ENCODE measurements at regions not wholly inside any gene's neighbourhood (a gene's known extent, or its start where the extent isn't known, plus 50 kb on each side); places are given as distances from the start of the nearest gene placed in this dataset.

DNA sequence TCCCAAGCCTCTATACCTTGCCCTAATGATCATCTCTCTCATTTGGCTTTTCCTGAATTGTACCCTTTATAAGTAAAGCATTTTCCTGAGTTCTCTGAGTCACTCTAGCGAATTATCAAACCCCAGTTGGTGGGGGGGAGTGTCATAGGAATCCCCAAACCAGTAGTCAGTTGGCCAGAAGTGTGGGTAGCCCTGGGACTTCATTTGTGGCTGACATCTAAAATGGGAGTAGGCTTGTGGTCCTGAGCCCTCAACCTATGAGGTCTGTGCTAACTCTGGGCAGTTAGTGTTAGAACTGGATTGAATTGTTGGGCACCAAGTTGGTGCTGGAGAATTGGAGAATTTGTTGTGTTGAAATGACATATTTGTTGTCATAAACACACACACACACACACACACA lies 91.3 kb downstream of the BBS10 start:
- DNase-seq = no peak

DNA sequence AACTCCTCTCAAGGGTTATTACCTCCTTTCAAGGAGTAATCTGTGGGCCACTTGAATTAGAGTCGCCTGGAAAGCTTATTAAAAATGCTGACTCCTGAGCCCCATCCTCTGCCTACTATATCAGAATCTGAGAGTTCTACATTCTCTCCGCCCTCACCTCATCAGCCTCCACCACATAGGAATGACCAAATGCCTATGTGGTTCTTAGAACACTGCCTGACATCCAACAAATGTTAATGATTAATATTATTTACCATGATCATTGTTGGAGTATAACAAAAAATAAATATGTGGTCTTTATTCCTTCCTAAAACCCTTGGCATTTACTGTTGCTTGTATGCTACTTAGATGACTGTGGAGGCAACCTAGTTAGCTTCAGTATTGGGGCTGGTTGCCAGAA lies 91.9 kb downstream of the BBS10 start:
- DNase-seq = no peak

DNA sequence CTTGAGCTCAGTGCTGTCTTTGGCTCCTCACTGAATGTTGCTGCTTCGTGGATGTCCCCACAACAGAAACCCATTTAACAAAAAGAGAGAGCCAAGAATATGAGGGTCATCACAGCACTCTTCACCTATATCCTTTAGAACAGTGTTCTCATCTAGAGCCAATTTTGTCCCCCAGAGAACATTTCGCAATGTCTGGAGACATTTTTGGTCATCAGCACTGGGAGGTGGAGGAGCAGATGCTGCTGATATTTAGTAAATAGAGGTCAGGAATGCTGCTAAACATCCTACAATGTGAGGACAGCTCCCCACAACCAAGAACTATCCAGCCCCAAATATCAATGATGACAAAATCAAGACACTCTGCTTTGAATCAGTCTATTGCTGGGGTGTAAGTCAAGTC lies 92.5 kb downstream of the BBS10 start:
- DNase-seq = no peak

DNA sequence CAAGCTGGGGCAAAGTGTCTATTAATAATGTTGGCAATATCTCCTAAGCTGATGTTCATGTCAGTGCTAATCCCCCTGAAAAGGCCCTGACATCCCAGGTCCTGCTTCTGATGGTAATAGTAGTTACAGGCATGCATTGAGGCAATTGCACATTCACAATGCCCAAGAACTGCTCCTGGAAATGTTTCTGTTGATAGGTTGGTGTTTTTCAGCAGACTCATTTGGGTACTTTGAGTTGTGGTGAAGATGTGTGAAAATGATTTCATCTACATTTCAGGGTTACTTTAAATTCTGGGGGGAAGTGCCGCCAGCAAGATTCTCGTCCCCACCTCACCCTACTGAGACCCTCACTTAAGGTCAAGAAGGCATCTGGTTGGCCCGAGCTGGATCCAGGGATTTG lies 92.9 kb downstream of the BBS10 start:
- no peak for DNase-seq

DNA sequence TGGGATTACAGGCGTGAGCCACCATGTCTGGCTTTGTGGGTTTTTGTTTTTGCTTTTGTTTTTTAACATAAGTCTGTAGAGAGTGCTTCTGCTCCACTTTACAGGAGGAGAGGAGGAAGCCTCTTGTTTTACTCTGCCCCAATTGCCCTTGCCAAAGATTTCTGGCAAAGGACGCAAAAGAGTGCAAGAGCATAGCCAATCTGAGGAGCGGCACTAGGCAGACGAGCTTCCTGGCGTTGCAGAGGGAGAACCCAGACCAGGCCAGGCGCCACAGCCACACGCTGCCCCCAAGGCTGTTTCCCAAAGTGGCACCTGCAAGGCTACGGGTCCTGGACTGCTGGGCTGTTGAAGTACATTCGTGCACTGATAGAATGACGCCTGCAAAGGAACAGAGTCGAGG lies 96.2 kb downstream of the BBS10 start:
- DNase-seq = no peak

DNA sequence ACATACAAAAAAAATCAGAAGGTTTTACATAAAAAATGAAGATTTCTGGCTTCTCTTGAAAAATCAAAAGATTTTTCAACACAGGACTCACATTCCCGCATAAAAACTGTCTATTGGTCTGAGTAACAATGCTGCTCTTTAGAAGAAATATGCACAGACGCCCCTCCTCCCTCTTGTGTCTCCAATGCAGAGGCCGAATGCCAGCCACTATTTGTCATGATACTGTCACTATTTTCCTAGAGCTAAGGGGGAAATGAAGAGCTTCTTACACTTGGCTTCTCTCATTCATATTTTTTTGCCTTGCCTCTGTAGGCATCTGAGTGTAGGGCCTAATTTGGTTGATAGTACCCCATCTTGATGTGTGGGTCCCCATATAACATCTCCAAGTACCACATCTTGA lies 98.0 kb downstream of the BBS10 start:
- DNase-seq = peak; percentile 89

DNA sequence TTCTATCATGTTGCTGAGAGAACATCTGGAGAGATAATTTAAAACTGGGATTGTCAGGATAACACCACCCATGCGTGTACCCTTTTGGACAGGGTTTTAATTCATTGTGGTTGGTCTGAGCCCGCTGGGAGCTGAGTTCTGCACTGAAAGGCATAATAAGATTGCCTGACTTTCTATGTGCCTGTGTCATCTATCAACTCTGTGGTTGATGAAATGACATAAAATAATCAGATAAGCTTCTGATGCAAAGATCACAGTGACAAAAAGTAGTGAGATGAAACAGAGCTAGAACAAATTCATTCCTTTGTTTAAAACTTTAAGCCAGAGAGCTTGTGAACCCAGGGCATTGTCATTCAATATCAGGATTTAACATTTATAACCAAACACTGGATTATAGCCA lies 98.7 kb downstream of the BBS10 start:
- DNase-seq = no peak

DNA sequence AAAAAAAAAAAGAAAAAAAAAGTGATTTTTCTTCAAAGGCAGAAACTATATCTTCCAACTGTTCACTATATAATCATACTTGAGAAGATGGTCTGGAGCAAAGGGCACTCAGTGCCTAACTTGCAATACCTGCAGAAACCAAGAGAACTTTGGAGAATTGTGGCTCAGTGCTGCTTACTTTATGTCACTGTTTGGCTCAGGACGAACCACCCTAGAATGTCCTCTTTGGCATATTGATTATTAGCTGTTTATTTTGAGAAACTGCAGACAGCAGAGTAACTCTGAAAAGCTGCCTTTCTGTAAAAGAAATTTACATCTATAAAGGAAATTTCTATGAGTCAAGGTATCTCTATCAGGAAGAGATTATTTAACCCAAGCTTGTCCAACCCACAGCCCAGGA lies 100.2 kb downstream of the BBS10 start:
- no peak for DNase-seq

DNA sequence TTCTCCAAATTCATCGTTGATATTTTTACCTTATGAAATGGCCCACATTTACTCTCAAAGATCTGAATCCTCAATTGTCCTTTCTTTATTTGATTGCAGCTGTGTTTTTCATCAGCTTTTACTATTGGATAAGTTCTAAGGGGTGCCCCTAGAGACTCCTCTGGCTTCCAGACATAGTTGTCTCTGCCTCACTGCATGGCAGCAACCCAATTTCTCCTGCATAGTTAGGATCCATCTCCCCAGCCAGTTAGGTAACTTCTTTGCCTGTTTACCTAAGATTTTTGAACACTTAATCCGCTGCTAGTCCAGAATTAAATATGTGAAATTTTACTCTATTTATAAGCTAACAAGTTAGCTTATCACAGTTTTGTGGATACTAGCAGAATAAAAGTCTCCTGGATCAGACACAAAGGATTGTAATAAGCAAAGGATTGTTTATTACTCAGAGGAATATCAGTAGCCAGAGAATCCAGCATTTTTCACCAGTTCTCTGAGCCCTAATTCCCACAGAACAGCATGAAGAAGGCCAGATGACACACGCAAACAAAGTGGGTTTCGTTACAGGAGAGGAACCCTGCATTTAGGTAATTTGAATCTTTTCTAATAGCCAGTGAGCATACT lies 101.1 kb downstream of the BBS10 start:
- DNase-seq = peak; percentile 71

DNA sequence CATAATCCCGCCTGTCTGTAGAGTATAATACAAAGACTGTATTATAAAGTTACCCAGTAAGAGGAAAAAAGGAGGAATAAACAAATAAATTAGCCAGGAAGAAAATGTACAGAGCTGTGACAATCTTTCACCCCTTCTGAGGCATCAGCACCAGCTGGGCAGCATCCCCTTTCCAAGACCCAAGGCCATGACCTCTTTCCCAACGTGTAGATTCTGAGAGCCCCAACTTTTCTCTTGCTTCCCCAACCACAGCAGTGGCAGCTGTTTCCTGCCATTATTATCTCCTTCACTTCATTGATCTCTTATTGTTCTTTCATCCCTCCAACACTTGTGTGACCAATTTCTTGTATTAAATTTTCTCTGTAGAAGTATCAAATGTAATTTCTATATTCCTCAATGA lies 101.6 kb downstream of the BBS10 start:
- DNase-seq = no peak

DNA sequence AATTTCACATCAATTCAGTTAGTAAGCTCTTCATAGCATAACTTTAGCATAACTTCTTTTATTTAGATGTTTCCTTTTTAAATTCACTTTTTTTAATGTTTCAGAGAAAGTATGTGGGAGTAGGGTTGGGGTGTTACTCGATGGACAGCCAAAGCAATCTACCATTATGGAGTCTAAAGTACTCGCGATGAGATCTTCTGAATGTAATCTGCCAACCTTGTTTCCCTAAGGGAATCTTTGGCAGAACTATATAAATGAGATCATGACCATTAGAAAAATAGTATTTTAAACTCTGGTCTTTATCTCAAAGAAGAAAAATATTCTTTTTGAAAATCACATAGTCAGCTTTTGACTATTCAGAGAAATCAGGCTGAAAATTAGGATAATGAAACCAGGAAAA lies 103.9 kb downstream of the BBS10 start:
- no peak for DNase-seq

DNA sequence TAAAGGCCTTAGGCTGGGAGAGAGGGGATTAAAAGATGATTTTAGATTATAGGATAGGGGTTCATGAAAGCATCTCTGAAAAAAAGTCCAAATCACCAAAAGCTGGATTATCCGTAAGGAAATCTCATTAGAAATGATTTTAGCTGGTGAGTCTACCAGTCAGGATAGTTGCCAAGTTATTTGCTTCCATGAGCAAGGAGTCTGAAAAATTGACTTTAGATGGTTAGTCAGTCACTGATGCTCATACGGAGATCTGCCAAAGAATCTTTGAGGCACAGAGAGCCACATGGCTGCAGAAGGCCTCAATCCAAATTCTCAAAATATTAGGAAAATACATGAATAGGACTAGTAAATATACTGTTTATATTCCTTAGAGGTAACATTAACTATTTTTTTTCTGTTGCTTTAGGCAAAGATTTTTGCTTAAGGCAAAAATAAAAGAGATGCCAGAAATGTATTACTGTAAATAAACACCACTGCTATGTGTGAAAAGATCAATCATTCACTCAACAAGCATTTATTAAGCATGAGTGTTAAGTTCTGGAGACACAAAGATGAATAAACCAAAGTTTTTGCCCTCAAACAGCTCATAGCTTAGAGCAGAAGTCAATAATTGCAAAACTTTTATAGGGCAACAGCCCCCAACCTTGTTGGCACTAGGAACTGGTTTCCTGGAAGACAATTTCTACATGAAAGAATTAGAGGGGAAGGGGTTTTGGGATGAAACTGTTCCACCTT lies 105.2 kb downstream of the BBS10 start:
- DNase-seq = peak; percentile 47

DNA sequence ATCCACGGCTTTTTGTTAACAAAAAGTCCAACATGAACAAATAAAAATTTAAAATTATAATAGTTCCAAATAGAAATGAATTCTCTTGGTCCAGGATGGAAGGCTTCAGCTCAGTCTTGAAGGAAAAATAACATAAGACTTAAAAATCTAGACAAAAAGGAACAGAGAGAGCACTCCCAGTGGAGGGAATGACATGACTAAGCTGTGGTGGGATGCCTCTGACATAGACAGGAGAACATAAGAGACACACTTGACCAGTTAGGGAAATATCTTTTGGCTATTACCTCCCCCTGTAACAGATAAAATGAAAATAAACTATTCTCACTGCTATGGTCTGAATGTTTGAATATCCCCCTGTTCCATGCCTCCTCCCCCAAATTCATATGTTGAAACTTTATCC lies 106.8 kb downstream of the BBS10 start:
- DNase-seq = peak; percentile 54

DNA sequence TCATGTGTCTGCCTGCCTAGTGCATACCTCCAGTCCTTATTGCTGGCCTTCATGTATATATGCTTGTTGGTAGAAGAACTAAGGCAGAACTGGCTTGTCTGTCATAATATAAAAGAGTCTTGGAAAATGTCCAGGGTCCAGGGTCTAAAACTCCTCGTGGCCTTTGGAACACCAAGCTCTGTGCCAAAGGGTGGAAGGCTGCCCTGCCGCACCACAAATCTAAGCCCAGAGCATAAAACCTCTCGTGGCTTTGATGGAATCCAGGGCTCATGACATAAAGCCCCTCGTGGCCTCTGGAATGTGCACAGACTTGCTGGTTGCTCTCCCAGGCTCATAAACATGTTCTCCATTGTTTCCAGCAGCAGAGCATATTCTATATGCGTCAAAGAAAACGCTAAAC lies 107.9 kb downstream of the BBS10 start:
- peak; percentile 37 for DNase-seq

DNA sequence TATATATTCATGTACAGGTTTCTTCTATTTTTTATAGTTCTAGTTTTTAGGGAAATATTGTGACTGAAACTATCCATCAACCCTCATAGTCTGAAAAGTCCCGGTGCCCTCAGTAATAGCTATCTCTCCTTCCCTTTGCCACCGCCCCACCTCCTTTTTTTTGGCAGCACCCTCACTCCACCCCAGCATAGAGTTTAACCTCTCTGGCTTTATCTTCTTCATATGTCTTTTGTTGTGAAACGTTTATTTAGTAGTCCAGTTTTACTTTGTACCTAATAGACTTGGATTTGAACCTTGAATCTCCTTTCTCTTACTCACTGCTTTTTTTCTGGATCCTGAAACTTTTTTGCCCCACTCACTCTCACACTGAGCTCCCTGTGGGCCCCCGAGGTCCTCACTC lies 109.5 kb downstream of the BBS10 start:
- DNase-seq = no peak

DNA sequence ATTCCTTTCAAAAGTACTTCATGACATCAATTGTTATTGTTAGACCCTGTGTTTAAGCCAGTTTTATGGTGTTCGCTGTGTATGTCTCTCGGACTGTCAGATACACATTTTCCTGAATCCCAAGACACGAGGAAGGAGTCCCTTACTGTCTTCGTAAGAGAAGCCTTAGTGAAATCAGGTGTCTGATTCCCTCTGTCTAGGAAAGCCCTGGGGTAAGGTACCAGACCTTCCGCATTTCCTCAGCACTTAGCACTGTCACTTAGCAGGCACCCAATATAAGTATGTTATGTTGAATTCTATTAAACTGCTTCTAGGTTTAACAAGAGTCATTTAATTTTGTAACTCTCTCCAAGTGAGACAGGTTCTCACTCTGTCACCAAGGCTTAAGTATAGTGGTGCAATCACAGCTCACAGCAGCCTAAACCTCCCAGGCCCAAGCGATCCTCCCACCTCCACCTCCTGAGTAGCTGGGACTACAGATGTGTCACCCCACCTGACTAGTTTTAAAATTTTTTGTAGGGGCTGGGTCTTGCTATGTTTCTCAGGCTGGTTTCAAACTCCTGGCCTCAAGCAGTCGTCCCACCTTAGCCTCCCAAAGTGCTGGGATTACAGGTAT lies 111.0 kb downstream of the BBS10 start:
- no peak for DNase-seq

DNA sequence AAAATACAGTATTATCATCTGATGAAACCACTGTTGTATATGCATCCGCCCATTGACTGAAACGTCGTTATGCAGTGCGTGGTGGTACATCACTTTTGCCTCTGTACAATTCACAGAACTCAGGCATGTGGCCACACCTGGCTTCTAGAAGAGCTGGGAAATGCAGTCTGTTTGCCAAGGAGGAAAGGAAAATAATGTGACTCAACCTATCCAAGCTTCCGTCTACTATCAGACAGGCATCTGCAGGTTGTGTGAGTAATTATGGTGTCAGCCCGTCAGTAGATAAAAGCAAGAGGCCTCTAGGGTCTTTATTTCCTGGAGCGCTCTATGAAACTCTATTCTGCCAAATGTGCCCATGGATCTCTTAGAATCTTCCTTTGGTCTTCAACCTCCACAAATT lies 111.6 kb downstream of the BBS10 start:
- peak; percentile 50 for DNase-seq

DNA sequence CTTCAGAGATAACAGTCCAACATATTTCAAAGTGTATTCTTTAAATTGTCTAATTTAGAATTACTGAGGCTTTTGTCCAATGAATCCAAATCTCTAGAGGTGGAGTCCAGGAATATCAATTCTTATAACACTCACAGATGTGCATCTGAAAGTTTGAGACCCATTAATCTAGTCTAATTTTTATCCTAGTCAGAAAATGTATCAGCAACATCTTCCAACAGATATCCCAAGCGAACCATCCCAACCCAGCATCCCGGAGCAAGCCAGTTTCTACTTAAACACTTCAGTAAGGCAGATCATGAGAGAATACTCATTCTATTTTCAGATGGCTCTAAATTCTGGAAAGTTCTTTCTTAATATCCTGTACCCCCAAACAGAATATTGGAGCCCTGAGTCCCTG lies 113.5 kb downstream of the BBS10 start:
- DNase-seq = no peak

DNA sequence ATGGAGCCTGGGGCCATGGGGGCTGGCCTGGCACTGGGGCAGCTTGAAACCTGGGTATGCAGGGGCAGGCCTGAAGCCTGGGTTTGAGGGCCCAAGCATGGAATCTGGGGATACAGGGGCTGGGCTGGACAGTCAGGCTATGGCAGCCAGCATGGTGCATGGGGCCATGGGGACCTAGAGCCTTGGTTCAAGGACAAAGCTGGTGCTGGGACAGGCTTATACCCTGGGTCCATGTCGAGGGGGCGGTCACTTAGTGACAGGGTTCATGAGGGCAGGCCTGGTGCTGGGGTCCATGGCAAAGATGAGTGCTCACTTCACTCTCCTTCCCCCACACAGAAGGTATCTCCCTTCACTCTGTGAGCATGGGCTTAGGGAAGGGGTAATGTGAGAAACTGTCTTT lies 116.2 kb downstream of the BBS10 start:
- no peak for DNase-seq

DNA sequence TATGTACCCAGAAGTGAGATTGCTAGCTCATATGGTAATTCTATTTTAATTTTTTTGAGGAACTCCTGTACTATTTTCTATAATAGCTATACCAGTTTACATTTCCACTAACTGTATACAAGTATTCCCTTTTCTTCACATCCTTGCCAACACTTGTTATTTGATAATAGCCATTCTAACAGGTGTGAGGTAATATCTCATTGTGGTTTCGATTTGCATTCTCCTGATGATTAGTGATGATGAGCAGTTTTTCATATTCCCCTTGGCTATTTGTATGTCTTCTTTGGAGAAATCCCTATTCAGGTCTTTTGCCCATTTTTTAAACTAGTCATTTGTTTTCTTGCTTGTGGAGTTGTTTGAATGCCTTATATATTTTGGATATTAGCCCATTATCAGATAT lies 121.3 kb downstream of the BBS10 start:
- DNase-seq = no peak

DNA sequence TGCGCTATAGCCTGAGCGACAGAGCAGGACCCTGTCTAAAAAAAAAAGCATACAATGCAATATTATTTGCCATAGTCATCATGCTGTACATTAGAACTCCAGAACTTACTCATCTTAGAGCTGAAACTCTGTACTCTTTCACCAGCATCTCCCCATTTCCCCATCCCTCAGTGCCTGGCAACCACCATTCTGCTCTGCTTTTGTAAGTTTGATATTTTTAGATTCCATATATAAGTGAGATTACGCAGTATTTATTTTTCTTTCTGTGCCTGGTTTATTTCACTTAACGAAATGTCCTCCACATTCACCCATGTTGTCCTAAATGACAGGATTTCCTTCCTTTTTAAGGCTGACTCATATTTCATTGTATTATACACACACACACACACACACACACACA lies 121.8 kb downstream of the BBS10 start:
- peak; percentile 62 for DNase-seq

DNA sequence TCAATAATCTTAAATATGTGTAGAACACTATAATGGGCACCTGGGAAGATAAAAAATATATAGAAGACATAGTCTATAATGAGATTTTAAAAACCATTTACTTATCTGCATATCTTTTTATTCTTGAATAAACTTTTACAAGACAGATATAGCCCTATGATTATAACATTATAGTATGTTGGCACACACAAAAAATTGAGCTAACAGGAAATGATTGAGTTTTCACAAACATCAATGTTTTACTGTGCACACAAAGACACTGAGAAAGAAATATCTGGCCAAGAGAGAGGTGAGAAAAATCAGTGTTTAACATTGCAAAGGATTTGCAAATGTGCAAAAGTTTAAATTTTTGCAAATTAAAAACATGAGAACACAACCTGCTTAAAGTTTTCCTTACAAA lies 124.3 kb downstream of the BBS10 start:
- no peak for DNase-seq

DNA sequence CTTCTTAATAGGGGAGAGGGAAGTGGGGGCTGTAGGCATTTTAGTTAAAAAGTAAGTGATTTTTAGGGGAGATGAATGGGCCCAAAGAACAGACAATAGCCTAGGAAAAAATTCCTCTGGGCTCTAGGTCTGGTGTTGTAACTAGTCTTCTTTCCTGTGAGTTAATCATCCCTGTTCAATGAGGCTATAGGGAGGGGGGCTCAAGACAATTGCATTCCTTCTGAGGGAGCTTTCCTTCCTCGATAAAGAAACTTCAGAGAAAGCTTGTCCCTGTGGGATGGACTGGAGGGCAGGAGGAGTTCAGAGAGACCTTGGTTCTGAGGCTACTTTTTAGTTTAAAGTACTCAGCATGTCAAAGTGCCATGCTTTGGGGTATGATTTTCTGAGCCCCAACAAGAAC lies 127.2 kb downstream of the BBS10 start:
- DNase-seq = no peak

DNA sequence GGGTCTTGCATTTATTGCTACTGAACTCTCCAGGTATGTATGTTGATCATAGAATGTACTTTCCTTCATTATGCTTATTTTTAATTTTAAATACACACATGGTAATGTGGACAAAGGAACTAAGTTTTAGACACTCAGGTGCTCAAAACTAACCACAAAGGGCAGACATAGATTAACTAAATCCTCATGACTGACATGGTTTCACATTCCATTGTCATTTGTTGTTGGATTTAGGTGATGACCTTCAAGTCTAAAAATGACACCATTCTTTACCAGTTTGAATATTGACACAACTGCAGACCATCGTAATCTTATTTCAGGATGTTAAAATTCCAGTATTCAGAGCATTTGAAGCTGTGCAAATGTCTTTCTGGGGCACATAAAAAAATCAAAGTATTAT lies 128.4 kb downstream of the BBS10 start:
- no peak for DNase-seq
